ENCODE measurements at regions not wholly inside any gene's neighbourhood (a gene's known extent, or its start where the extent isn't known, plus 50 kb on each side); places are given as distances from the start of the nearest gene placed in this dataset.

DNA sequence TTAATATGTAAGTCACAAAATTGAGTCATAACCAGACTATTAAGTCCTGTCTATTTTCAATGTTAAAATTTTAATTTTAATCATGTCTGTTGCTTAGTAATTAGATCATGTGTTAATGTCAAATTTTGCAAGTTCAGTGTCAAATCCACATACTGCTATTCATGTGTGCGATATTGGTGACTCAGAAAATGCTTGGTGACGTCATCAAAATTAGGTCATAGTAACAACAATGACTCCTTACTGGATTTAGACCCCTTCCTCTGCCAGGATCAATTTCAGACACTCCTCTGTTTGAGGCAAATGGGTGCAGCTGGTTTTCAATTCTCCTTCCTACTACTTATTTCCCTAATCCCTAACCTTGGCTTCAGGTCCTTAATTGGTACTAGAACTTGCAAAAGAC, 1394.3 kb upstream of the SLC10A2 start:
- H3K4me3 Mint-ChIP-seq, result no peak overlapping the region
- H3K9me3 Mint-ChIP-seq, result peaks cover 0 to 31% (median 0%) of the 10 kb centered on the region in 9 donors
- H3K27ac Mint-ChIP-seq, result no peak overlapping the region
- ATAC-seq (no peak), DNase-seq (no peak)
- no peaks in the 10 kb centered on the region for H3K36me3 Mint-ChIP-seq
- peaks cover 0 to 4% (median 0%) of the 10 kb centered on the region in 5 donors for H3K27me3 Mint-ChIP-seq
- POLR2A ChIA-PET, result no interaction called here
- H3K4me1 Mint-ChIP-seq, result no peaks in the 10 kb centered on the region

DNA sequence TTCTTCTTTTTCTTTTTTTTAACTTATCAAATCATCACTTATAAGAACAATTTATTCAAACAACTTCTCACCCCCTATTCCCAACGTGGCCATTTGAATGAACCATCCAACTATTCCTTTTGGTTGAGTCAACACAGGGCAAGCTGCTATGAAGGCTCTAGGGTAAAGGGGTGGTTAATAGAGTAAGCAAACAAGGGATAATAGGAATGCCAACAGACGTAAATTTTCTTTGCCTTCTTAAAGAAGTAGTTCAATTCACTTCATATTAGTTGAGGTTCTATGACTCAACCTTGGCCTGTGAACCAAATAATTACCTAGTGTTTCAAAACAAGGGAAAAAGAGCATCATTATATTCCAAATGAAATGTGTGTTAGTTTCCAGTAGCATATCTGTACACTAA, 1383.8 kb upstream of the SLC10A2 start:
- H3K4me1 Mint-ChIP-seq, result no peaks in the 10 kb centered on the region
- DNase-seq (no peak), ATAC-seq (no peak)
- peaks cover 0 to 2% (median 0%) of the 10 kb centered on the region in 5 donors for H3K27me3 Mint-ChIP-seq
- H3K9me3 Mint-ChIP-seq, result peaks cover 0 to 33% (median 6%) of the 10 kb centered on the region in 9 donors
- H3K27ac Mint-ChIP-seq, result no peak overlapping the region
- H3K4me3 Mint-ChIP-seq, result no peak overlapping the region
- POLR2A ChIA-PET, result no interaction called here
- no peaks in the 10 kb centered on the region for H3K36me3 Mint-ChIP-seq

DNA sequence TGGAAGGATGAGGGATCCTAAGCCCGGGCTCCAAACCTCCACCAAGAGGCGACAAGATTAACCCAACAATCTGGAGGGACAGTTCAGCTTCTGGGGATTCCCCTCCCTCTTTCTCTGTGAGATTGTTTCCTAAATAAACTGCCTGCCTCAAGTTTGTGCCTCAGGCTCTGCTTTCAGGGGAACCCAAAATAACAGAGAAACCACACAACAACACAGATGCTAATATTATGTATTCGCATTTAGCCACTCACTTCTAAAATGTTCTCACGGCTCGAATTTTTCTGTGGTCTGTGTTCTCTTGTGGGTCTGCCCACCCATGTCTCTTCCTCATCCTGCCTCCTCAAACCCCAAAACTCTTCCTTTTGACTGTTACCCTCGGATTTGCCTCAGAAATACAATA, 1381.1 kb upstream of the SLC10A2 start:
- Mint-ChIP-seq H3K4me3 (no peak overlapping the region), H3K36me3 (no peaks in the 10 kb centered on the region), H3K4me1 (no peaks in the 10 kb centered on the region), H3K27me3 (peaks cover 0 to 4% (median 0%) of the 10 kb centered on the region in 5 donors), H3K9me3 (peaks cover 0 to 35% (median 6%) of the 10 kb centered on the region in 9 donors), H3K27ac (no peak overlapping the region)
- ATAC-seq (no peak), DNase-seq (no peak)
- POLR2A ChIA-PET, result no interaction called here

DNA sequence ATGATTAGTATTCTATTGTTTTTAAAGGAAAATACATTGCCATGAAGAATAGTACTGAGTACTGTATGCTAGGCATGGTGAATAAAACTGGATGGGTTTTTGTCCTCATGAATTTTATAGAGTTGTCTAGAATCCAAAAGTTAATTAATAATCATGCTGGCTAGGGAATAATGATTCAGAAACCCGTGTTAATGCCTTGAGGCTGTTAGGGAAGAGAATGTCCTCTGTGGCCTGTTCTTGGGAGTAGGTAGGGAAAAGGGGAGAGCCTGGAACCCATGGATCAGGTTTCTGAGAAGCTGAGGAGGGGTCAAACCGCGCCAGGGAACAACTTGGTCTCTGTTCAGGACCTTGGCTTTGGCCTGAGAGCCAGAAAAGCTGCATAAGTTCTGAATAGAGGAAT, 1376.3 kb upstream of the SLC10A2 start:
- H3K4me1 Mint-ChIP-seq, result no peaks in the 10 kb centered on the region
- no peak overlapping the region for H3K4me3 Mint-ChIP-seq
- H3K9me3 Mint-ChIP-seq, result peaks cover 0 to 23% (median 4%) of the 10 kb centered on the region in 9 donors
- DNase-seq, result no peak
- POLR2A ChIA-PET, result no interaction called here
- H3K27ac Mint-ChIP-seq, result no peak overlapping the region
- H3K36me3 Mint-ChIP-seq, result no peaks in the 10 kb centered on the region
- peaks cover 0 to 2% (median 0%) of the 10 kb centered on the region in 5 donors for H3K27me3 Mint-ChIP-seq
- no peak for ATAC-seq

DNA sequence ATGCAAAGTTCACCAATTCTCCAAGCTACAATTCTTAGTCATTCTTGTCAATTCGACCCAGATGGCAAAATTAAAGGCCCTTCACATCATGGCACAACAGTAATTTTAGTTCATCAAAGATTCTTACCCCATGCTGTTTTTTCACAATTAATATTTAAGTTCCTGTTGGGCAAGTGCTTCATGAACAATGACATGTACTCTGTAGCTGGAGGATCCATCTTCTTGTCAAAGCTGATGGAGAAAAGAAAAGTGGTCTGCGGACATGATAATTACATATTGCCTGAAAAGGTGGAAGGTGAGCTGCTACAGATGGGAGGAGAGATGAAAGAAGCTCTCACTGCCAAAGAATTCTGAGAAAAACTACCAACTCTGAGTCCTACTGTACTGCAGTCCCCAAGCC, 1370.3 kb upstream of the SLC10A2 start:
- no peaks in the 10 kb centered on the region for H3K4me1 Mint-ChIP-seq
- DNase-seq (no peak), ATAC-seq (no peak)
- peaks cover 0 to 2% (median 0%) of the 10 kb centered on the region in 5 donors for H3K27me3 Mint-ChIP-seq
- POLR2A ChIA-PET, result no interaction called here
- no peak overlapping the region for H3K27ac Mint-ChIP-seq
- no peaks in the 10 kb centered on the region for H3K36me3 Mint-ChIP-seq
- H3K9me3 Mint-ChIP-seq, result no peaks in the 10 kb centered on the region
- H3K4me3 Mint-ChIP-seq, result no peak overlapping the region

DNA sequence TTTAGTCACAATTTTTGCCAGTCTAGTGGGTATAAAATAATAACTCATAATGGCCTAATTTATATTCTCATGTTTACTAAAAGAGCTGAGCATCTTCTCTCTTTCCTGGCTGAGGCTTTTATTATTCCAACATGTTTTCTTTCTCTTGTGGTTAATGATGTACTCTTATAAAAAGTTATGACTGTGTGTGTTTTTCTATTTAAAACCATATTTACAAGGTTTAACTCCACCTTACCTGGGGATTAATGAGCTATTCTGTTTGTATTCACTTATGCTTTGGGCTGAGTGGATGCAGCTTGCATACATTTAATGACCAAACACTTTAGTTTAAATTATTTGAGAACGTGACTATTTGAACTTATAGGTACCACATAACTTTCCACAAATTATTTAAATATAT, 1365.7 kb upstream of the SLC10A2 start:
- ATAC-seq, result no peak
- H3K36me3 Mint-ChIP-seq, result no peaks in the 10 kb centered on the region
- peaks cover 0 to 4% (median 0%) of the 10 kb centered on the region in 9 donors for H3K9me3 Mint-ChIP-seq
- no peak overlapping the region for H3K27ac Mint-ChIP-seq
- POLR2A ChIA-PET, result no interaction called here
- H3K27me3 Mint-ChIP-seq, result no peaks in the 10 kb centered on the region
- no peak for DNase-seq
- no peak overlapping the region for H3K4me3 Mint-ChIP-seq
- H3K4me1 Mint-ChIP-seq, result no peaks in the 10 kb centered on the region

DNA sequence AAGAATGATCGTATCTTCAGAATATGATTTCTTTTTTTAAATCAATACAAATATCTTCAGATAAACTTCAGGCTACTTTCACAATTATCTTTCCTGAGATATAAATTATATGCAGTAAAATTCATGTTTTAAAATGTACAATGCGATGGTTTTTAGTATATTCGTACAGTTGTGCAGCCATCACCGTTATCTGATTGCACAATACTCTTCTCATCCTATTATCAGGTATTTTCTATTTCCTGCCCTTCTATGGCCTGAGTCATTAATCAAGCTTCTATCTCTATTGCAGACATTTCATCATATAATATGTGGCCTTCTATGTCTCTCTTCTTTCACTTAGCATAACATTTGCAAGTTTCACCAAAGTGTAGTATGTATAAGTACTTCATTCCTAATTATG, 1360.2 kb upstream of the SLC10A2 start:
- peaks cover 0 to 2% (median 0%) of the 10 kb centered on the region in 5 donors for H3K27me3 Mint-ChIP-seq
- no peak overlapping the region for H3K4me3 Mint-ChIP-seq
- H3K27ac Mint-ChIP-seq, result no peak overlapping the region
- no peak for DNase-seq
- H3K9me3 Mint-ChIP-seq, result peaks cover 0 to 8% (median 0%) of the 10 kb centered on the region in 9 donors
- no peaks in the 10 kb centered on the region for H3K4me1 Mint-ChIP-seq
- H3K36me3 Mint-ChIP-seq, result no peaks in the 10 kb centered on the region
- ATAC-seq, result no peak
- POLR2A ChIA-PET, result no interaction called here

DNA sequence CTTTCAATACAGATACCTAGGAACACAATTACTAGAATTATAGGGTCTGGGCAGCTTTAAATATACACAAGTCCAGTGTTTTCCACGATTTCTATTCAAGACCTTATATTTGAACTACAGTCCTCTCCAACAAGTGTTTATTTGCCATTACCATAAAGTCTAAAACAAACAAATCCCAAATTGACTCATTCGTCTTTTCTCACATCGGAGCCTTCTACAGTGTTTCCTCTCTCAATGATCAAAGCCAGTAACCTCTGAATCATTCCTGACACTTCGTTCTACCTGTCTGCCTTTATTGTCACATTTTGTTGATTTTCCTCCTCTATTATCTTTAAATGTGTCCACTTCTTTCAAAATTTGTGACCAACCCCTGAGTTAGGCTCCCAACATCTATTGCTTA, 1356.5 kb upstream of the SLC10A2 start:
- Mint-ChIP-seq H3K4me1 (no peaks in the 10 kb centered on the region), H3K27me3 (peaks cover 0 to 4% (median 0%) of the 10 kb centered on the region in 5 donors), H3K27ac (no peak overlapping the region), H3K36me3 (no peaks in the 10 kb centered on the region), H3K9me3 (peaks cover 0 to 4% (median 0%) of the 10 kb centered on the region in 9 donors), H3K4me3 (no peak overlapping the region)
- POLR2A ChIA-PET, result no interaction called here
- ATAC-seq, result no peak
- DNase-seq, result no peak

DNA sequence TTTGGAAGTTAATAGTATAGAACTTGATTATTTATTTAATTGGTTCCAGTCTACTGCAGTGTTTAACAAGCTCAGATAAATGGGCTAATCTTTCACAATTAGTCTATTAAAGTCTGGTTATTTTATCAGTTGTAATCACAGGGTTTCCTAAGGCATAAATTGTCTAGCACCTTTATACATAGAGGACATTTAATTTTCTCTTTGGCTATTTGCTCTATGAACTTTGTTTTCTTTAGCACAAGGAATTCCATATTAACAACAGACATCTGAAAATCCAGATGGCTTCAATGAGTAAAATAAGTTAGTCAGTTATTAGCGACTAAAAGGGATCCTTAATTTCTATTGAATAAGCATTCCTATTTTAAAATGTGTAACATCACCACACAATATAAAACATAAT, 1350.8 kb upstream of the SLC10A2 start:
- Mint-ChIP-seq H3K36me3 (no peaks in the 10 kb centered on the region), H3K27me3 (peaks cover 0 to 5% (median 0%) of the 10 kb centered on the region in 5 donors), H3K4me3 (no peak overlapping the region), H3K27ac (no peak overlapping the region), H3K4me1 (no peaks in the 10 kb centered on the region), H3K9me3 (no peaks in the 10 kb centered on the region)
- DNase-seq (no peak), ATAC-seq (no peak)
- POLR2A ChIA-PET, result no interaction called here

DNA sequence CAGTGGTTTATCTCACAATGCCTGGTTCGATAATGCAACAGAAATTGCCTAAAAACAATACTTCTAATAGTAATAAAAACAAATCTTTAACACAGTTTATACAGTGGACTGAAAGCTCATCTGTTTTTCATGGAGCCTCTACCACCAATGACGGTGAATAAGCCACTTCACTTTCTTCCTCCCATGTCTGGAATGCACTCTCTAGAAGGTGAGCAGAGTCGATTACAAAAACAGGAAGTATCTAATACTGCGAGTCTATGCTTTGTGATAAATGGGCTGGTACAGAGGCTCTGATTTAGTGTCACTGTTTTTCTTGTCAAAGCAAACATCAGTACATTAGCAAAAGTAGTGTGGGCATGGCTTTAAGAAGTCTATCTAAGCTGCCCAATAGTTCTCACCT, 1348.6 kb upstream of the SLC10A2 start:
- ATAC-seq, result no peak
- no peaks in the 10 kb centered on the region for H3K36me3 Mint-ChIP-seq
- peaks cover 0 to 5% (median 0%) of the 10 kb centered on the region in 5 donors for H3K27me3 Mint-ChIP-seq
- H3K4me3 Mint-ChIP-seq, result no peak overlapping the region
- H3K4me1 Mint-ChIP-seq, result no peaks in the 10 kb centered on the region
- no peak overlapping the region for H3K27ac Mint-ChIP-seq
- POLR2A ChIA-PET, result no interaction called here
- no peak for DNase-seq
- H3K9me3 Mint-ChIP-seq, result peaks cover 0 to 2% (median 0%) of the 10 kb centered on the region in 9 donors

DNA sequence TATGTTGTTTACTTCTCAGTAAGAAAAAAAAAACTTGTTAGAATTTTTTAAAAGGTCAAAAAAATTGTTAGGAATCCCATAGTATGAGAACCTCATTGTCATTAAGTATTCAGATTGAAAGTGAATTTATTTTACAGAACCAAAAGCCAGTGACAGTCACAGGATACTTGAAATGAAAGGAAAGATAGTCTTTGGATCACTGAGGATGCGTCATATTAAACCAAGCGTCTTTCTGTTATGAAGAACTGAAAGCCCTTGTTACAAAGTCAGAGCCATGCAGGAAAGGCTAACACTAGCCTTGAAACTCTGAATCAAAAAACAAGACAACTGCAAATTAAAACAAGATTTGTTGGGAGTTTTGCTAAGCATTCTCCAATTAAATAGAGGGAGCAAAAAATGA, 1348.0 kb upstream of the SLC10A2 start:
- no peak overlapping the region for H3K4me3 Mint-ChIP-seq
- H3K36me3 Mint-ChIP-seq, result no peaks in the 10 kb centered on the region
- POLR2A ChIA-PET, result no interaction called here
- H3K27me3 Mint-ChIP-seq, result peaks cover 0 to 5% (median 0%) of the 10 kb centered on the region in 5 donors
- H3K9me3 Mint-ChIP-seq, result peaks cover 0 to 2% (median 0%) of the 10 kb centered on the region in 9 donors
- DNase-seq (no peak), ATAC-seq (no peak)
- no peak overlapping the region for H3K27ac Mint-ChIP-seq
- H3K4me1 Mint-ChIP-seq, result no peaks in the 10 kb centered on the region

DNA sequence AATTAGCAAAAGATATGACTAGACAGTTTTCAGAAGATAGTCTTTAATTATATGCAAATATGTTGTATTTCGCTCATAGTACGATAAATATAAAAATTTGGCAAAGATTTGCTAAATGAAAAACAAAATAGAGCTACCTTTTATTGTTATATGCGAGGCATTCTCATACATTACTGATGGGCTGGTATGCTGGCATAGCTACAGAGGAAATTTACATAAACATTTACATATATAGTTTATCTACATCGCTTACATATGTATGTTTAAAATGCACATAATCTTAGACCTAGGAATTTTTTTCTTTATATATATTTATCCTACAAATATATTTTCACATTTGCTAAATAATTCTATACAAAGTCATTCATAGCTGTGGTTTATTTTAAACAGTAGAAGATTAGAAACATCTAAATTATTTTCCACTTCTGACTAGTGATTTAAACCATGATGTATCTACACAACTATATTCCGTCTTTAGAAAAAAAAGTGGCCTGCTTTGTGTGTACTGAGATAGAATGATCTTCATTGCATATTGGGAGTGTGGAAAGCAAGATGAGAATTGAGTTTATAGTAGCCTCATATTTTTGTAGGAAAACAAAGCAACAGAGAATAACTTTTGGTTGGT, 1345.0 kb upstream of the SLC10A2 start:
- H3K36me3 Mint-ChIP-seq, result no peaks in the 10 kb centered on the region
- ATAC-seq (no peak), DNase-seq (no peak)
- no peak overlapping the region for H3K27ac Mint-ChIP-seq
- H3K4me1 Mint-ChIP-seq, result no peaks in the 10 kb centered on the region
- no peaks in the 10 kb centered on the region for H3K27me3 Mint-ChIP-seq
- POLR2A ChIA-PET, result no interaction called here
- no peak overlapping the region for H3K4me3 Mint-ChIP-seq
- H3K9me3 Mint-ChIP-seq, result peaks cover 0 to 3% (median 0%) of the 10 kb centered on the region in 9 donors

DNA sequence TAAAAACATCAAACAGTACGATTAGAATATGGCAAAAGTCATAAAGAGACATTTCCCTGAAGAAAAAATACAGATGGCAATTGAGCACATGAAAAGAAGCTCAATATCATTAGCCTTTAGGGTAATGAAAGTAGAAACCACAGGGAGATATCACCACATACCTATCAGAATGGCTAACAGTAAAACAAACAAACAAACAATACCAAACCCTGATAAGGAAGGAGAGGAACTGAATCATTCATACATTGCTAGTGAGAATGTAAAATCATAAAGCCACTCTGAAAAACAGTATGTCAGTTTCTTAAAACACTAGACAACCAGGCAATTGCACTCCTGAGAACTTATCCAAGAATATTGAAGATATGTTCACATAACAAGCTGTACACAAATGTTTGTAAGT, 1342.5 kb upstream of the SLC10A2 start:
- POLR2A ChIA-PET, result no interaction called here
- Mint-ChIP-seq H3K27me3 (peaks cover 0 to 12% (median 0%) of the 10 kb centered on the region in 5 donors), H3K4me1 (no peaks in the 10 kb centered on the region), H3K36me3 (no peaks in the 10 kb centered on the region), H3K9me3 (peaks cover 0 to 3% (median 0%) of the 10 kb centered on the region in 9 donors), H3K27ac (no peak overlapping the region), H3K4me3 (no peak overlapping the region)
- DNase-seq (no peak), ATAC-seq (no peak)

DNA sequence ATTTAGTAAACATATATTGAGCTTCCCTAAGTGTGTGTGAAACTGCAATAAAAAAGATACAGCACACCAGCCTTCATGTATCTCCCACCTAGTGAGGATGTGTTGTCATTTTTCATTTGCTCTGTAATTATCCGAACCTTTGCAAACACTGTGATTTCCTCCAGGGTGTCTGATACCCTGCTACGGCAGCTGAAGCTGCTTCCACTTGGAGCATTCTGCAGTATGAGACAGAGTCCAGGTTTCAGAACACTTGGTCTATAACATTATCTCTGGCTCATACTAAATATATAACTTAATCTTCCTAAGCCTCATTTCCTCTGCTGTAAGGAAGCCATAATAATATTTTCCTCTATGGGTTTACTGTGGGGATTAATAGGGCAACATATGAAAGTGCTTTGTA, 1338.1 kb upstream of the SLC10A2 start:
- H3K4me3 Mint-ChIP-seq, result no peak overlapping the region
- POLR2A ChIA-PET, result no interaction called here
- peaks cover 0 to 12% (median 0%) of the 10 kb centered on the region in 5 donors for H3K27me3 Mint-ChIP-seq
- DNase-seq (no peak), ATAC-seq (no peak)
- H3K4me1 Mint-ChIP-seq, result no peaks in the 10 kb centered on the region
- H3K27ac Mint-ChIP-seq, result no peak overlapping the region
- H3K36me3 Mint-ChIP-seq, result no peaks in the 10 kb centered on the region
- H3K9me3 Mint-ChIP-seq, result peaks cover 0 to 7% (median 0%) of the 10 kb centered on the region in 9 donors

All from naive thymus-derived CD8-positive, alpha-beta T cell (primary cell).